T-helper 1 cell treated with Interleukin-12 subunit alpha and Interleukin-12 subunit beta and Interleukin-4 antibody, amounts not matched to agents 30 μg/mL and 1 μg/mL, for 36 hours (primary cell): ENCODE measurements at regions not wholly inside any gene's neighbourhood (a gene's known extent, or its start where the extent isn't known, plus 50 kb on each side); places are given as distances from the start of the nearest gene placed in this dataset.

Experiments used
- H3K27ac Mint-ChIP-seq: one replicate; pipeline ENCODE4 v1.8.0; 2021; ENCODE audit warnings: mild to moderate bottlenecking, mixed read lengths
- H3K27me3 Mint-ChIP-seq: one replicate; pipeline ENCODE4 v1.8.0; 2021; ENCODE audit warnings: low read depth, mixed read lengths
- H3K36me3 Mint-ChIP-seq: one replicate; pipeline ENCODE4 v1.8.0; 2021; ENCODE audit warnings: low read depth, mixed read lengths
- H3K4me1 Mint-ChIP-seq: one replicate; pipeline ENCODE4 v1.8.0; 2021; ENCODE audit warnings: low read depth, mixed read lengths
- H3K4me3 Mint-ChIP-seq: one replicate; pipeline ENCODE4 v1.8.0; 2021; ENCODE audit warnings: mild to moderate bottlenecking, moderate library complexity, mixed read lengths
- H3K9me3 Mint-ChIP-seq: one replicate; pipeline ENCODE4 v1.8.0; 2021; ENCODE audit warnings: mixed read lengths

- no peaks in the 10 kb centered on the region for H3K36me3 Mint-ChIP-seq
- H3K4me1 Mint-ChIP-seq, result no peaks in the 10 kb centered on the region
- H3K27ac Mint-ChIP-seq, result no peak overlapping the region
- H3K4me3 Mint-ChIP-seq, result no peak overlapping the region
- no peaks in the 10 kb centered on the region for H3K9me3 Mint-ChIP-seq
- peaks cover 3% of the 10 kb centered on the region for H3K27me3 Mint-ChIP-seq
These were observed 313.5 kb downstream of the TCERG1L start for GRCh38 chr10:130998046-130998435.

- H3K27ac Mint-ChIP-seq, result no peak overlapping the region
- H3K4me3 Mint-ChIP-seq, result no peak overlapping the region
- H3K9me3 Mint-ChIP-seq, result no peaks in the 10 kb centered on the region
- no peaks in the 10 kb centered on the region for H3K4me1 Mint-ChIP-seq
- H3K27me3 Mint-ChIP-seq, result peaks cover 3% of the 10 kb centered on the region
- H3K36me3 Mint-ChIP-seq, result no peaks in the 10 kb centered on the region
These were observed 312.9 kb downstream of the TCERG1L start for GRCh38 chr10:130998642-130999041.

GRCh38 chr10:130999376-131000202, 311.9 kb downstream of the TCERG1L start:
- Mint-ChIP-seq H3K4me3 (no peak overlapping the region), H3K27ac (no peak overlapping the region), H3K4me1 (no peaks in the 10 kb centered on the region), H3K27me3 (peaks cover 3% of the 10 kb centered on the region), H3K36me3 (no peaks in the 10 kb centered on the region), H3K9me3 (no peaks in the 10 kb centered on the region)

GRCh38 chr10:131000244-131000643, 311.3 kb downstream of the TCERG1L start:
- no peak overlapping the region for H3K4me3 Mint-ChIP-seq
- H3K27me3 Mint-ChIP-seq, result peaks cover 3% of the 10 kb centered on the region
- H3K27ac Mint-ChIP-seq, result no peak overlapping the region
- no peaks in the 10 kb centered on the region for H3K36me3 Mint-ChIP-seq
- no peaks in the 10 kb centered on the region for H3K9me3 Mint-ChIP-seq
- H3K4me1 Mint-ChIP-seq, result no peaks in the 10 kb centered on the region

GRCh38 chr10:131000743-131001142, 310.8 kb downstream of the TCERG1L start:
- H3K4me1 Mint-ChIP-seq, result no peaks in the 10 kb centered on the region
- H3K27me3 Mint-ChIP-seq, result peaks cover 3% of the 10 kb centered on the region
- no peaks in the 10 kb centered on the region for H3K36me3 Mint-ChIP-seq
- peaks cover 3% of the 10 kb centered on the region for H3K9me3 Mint-ChIP-seq
- no peak overlapping the region for H3K4me3 Mint-ChIP-seq
- H3K27ac Mint-ChIP-seq, result no peak overlapping the region

GRCh38 chr10:131001438-131001837, 310.1 kb downstream of the TCERG1L start:
- H3K27me3 Mint-ChIP-seq, result peaks cover 3% of the 10 kb centered on the region
- peaks cover 4% of the 10 kb centered on the region for H3K9me3 Mint-ChIP-seq
- no peak overlapping the region for H3K4me3 Mint-ChIP-seq
- H3K4me1 Mint-ChIP-seq, result no peaks in the 10 kb centered on the region
- no peak overlapping the region for H3K27ac Mint-ChIP-seq
- H3K36me3 Mint-ChIP-seq, result no peaks in the 10 kb centered on the region

- no peaks in the 10 kb centered on the region for H3K4me1 Mint-ChIP-seq
- H3K27me3 Mint-ChIP-seq, result peaks cover 3% of the 10 kb centered on the region
- H3K4me3 Mint-ChIP-seq, result no peak overlapping the region
- no peak overlapping the region for H3K27ac Mint-ChIP-seq
- no peaks in the 10 kb centered on the region for H3K36me3 Mint-ChIP-seq
- H3K9me3 Mint-ChIP-seq, result peaks cover 4% of the 10 kb centered on the region
These were observed 309.3 kb downstream of the TCERG1L start for GRCh38 chr10:131002031-131002861.

GRCh38 chr10:131003455-131003854, 308.1 kb downstream of the TCERG1L start:
- Mint-ChIP-seq H3K27me3 (peaks cover 3% of the 10 kb centered on the region), H3K4me1 (no peaks in the 10 kb centered on the region), H3K4me3 (no peak overlapping the region), H3K27ac (no peak overlapping the region), H3K9me3 (peaks cover 4% of the 10 kb centered on the region), H3K36me3 (no peaks in the 10 kb centered on the region)

- Mint-ChIP-seq H3K27me3 (peaks cover 3% of the 10 kb centered on the region), H3K4me3 (no peak overlapping the region), H3K27ac (no peak overlapping the region), H3K36me3 (no peaks in the 10 kb centered on the region), H3K9me3 (peaks cover 4% of the 10 kb centered on the region), H3K4me1 (no peaks in the 10 kb centered on the region)
These were observed 307.2 kb downstream of the TCERG1L start for GRCh38 chr10:131004276-131004675.

GRCh38 chr10:131006458-131007256, 304.9 kb downstream of the TCERG1L start:
- Mint-ChIP-seq H3K4me3 (no peak overlapping the region), H3K9me3 (peaks cover 4% of the 10 kb centered on the region), H3K27ac (no peak overlapping the region), H3K36me3 (no peaks in the 10 kb centered on the region), H3K4me1 (no peaks in the 10 kb centered on the region), H3K27me3 (no peaks in the 10 kb centered on the region)

- Mint-ChIP-seq H3K9me3 (peaks cover 4% of the 10 kb centered on the region), H3K4me1 (no peaks in the 10 kb centered on the region), H3K36me3 (no peaks in the 10 kb centered on the region), H3K27me3 (no peaks in the 10 kb centered on the region), H3K4me3 (no peak overlapping the region), H3K27ac (no peak overlapping the region)
These were observed 301.7 kb downstream of the TCERG1L start for GRCh38 chr10:131009791-131010190.

- Mint-ChIP-seq H3K4me1 (no peaks in the 10 kb centered on the region), H3K27ac (no peak overlapping the region), H3K27me3 (no peaks in the 10 kb centered on the region), H3K9me3 (no peaks in the 10 kb centered on the region), H3K4me3 (no peak overlapping the region), H3K36me3 (no peaks in the 10 kb centered on the region)
These were observed 300.5 kb downstream of the TCERG1L start for GRCh38 chr10:131010965-131011575.

GRCh38 chr10:131011936-131012640, 299.4 kb downstream of the TCERG1L start:
- Mint-ChIP-seq H3K36me3 (no peaks in the 10 kb centered on the region), H3K4me3 (no peak overlapping the region), H3K27me3 (no peaks in the 10 kb centered on the region), H3K9me3 (no peaks in the 10 kb centered on the region), H3K27ac (no peak overlapping the region), H3K4me1 (no peaks in the 10 kb centered on the region)

- Mint-ChIP-seq H3K36me3 (no peaks in the 10 kb centered on the region), H3K4me3 (no peak overlapping the region), H3K27me3 (no peaks in the 10 kb centered on the region), H3K27ac (no peak overlapping the region), H3K4me1 (no peaks in the 10 kb centered on the region), H3K9me3 (no peaks in the 10 kb centered on the region)
These were observed 298.9 kb downstream of the TCERG1L start for GRCh38 chr10:131012641-131012985.
